GM18499 (cell line): ENCODE measurements at regions not wholly inside any gene's neighbourhood (a gene's known extent, or its start where the extent isn't known, plus 50 kb on each side); places are given as distances from the start of the nearest gene placed in this dataset.
"Not testable (repeated sequence)": the region's sequence is repeated elsewhere in the genome, so short reads cannot be mapped to it uniquely, and the experiment has no call there.

Experiments
- ATAC-seq: cut with Tn5 transposase; IDR thresholded peaks from one replicate; pipeline ENCODE4 v1.9.1; 2021; ENCODE audit warnings: moderate number of reproducible peaks; ENCODE audit not compliant: insufficient read depth, unreplicated experiment

DNA sequence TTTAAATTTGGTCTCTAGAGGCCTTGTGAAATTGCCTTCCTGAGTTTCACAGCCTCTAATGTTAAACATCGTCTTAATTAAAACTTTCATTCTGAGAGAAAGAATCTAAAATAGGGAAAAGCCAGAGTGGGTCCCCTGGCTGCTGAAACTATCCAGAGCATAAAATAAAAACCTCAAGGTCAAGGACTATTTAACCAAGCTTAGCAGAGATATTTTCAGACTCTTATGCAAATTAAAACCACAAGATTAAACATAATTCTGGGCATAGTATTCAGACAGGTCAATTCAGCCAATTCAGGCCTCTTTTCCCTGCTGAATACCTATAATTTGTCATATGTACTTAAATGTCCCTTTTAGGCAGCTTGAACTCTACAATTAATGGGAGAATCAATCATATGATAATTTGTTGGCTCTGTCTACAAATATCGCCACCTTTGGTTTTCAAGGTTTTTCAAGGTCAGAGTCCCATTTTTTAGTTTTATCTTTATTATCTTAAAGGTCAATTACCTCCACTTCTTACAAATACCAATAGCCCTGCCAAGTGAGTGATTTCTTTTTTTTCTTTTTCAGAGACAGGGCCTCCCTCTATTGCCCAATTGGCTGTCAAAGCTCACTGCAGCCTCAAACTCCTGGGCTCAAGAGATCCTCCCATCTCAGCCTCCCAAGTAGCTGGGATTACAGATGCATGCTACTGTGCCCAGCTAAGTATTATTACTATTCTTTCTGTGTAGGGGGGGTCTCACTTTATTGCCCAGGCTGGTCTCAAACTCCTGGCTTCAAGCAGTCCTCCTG is 257.1 kb downstream of the PHLDA1 start:
- ATAC-seq: no peak

DNA sequence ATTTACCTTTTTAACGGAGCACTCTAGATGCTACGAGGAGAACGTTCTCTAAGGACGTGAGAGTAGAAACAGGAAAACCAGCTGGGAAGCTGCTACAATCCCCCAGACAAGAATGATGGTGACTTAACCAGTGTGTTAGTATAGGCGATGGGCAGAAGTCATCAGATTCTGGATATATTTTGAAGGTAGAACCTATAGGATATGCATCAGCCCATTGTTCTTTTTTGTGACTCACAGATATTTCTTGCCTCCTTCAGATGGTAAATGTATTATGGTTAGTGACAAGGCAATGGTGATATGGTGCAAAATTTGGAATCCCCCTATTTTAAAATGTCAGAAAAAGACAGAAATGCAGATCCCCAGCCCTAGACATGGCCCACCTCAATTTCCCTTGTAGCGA is 258.2 kb downstream of the PHLDA1 start:
- no peak for ATAC-seq

DNA sequence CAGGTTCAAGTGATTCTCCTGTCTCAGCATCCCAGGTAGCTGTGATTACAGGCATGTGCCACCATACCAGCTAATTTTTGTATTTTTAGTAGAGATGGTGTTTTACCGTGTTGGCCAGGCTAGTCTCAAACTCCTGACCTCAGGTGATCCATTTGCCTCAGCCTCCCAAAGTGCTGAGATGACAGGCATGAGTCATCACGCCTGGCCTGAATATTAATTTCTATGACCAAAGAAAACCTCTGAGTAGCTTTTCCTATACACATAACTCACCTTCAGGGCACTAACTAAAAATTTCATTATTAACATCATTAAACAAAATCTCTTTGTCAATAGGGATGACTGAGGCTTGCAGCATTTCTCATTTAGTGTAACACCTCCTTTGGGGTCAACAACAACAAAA is 259.6 kb upstream of the KRR1 start:
- ATAC-seq: no peak

DNA sequence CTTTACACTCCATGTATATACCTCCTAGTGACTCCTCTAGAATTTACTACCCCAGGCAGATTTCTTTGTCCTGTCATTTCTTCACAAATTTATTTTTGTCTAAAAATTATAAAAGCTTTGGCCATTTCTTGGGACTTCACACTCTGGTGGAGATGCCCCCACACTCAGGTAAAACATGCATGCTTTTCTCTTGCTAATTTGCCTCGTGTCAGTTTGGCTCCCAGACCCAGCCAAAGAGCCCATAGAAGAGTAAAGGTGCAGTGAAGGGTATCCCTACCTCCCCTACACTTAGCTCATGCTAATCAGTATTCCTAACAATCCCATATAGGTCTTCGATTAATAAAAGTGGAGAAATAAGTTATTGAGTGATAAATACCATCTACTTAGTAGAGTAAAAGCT is 256.5 kb upstream of the KRR1 start:
- ATAC-seq: no peak

DNA sequence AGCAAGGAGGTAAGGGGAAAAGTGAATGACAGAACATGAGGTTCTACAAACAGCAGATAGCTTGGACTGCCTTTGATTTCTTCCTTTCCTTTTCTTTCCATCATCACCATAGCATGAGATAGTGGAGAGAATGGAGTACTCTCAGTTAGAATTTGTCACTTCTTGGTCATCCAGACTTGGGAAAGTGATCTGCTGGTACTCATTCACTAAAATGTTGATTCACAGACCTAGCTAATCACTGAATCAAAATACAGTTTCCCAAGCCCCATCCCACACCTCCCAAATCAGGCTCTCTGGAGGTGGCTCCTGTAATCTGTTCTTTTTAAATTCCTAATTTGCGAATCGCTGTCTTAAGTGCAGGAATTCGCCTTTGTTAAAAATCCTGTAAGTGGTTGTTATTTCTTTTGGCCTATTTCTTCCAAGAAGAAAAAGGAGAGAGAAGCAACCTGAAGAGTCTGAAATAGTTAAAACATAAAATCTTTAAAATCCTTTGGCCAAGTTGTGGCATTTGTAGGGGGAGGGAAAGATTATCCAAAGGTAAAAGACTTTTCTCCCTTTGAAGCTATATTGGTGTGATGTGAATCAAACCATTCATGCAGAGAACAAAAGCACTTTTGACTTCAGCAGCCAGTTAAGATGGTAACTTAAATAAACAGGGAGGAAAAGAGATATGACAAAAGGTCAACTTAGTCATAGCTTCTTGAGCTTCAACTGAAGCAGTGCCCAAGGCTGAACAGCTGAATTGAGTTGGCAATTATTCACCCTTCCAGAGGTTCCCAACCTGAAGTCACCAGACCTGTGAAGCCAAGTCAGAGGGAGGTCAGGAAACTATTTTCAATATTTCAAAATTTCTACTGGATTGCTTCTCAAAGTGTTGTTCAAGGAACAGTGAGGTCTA is 255.1 kb upstream of the KRR1 start:
- no peak for ATAC-seq

DNA sequence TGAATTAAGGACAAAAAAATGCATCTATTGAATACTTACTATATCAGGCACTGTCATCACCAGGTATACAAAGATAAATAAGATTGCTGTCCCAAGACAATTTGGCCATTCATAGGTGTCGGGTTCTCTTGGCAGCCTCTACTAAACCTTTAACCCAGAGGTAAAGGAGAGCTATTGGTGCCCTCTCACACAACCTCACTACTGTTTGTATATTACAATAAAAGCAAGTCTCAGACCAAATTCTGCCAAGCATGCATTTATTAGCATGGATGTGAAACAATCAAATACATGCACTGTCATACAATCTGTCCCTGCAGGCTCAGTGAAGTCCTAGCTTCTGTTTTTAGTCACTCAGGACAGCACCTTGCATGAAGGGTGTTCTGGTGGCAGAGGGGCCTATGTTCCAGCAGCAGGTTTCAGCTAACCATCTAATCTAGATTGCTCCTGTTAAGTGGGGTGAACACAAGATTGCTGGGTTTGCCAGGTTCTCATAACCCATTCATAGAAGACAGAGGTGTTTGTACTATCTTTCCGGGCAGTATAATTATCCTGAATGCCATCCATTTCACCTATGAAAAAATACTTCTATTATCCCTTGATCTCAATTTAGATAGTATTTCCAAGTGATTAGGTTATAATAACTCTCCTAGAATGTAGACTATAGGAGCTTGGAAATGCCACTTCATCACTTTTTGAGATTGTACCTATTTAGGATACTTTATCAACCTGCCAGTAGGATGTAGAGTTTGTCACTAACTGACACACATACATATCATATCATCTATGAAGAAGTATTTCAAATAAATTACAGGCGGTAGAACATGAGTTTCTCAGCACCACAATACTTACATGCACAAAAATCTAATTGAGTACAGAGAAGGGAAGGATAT is 254.0 kb upstream of the KRR1 start:
- no peak for ATAC-seq

DNA sequence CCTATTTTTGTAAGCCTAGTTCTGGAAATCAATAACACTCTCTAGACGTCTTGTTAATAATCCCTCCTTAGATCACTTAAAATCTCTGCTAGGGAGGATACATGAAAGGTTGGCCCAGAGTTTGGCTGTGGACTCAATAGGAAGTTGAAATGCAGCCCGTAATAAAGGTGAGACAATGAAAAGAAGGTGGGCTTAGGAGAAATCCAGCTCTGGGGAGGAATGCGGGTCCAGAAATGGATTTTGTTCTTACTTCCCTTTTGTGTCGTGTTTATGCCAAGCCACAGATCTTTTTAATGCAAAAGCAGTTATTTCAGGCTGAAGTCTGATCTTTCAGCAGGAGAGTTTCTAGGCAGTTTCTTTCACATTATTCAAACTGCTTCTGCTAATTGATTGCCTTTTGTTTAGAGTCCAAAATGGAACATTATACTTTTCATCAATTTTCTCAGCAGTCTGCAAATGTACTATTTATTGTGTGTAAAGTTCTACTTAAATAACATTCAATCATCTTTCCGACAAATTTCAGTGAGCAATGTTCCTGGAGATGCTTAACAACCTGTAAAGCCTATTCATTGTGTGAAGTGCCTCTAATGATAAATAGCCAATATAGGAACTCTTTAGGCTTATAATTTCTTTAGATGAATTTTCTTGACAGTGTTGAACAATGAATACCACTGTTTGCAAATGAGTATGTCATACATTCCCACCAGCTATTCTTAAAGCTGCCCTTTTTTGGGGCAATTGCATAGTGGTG is 252.9 kb upstream of the KRR1 start:
- no peak for ATAC-seq

DNA sequence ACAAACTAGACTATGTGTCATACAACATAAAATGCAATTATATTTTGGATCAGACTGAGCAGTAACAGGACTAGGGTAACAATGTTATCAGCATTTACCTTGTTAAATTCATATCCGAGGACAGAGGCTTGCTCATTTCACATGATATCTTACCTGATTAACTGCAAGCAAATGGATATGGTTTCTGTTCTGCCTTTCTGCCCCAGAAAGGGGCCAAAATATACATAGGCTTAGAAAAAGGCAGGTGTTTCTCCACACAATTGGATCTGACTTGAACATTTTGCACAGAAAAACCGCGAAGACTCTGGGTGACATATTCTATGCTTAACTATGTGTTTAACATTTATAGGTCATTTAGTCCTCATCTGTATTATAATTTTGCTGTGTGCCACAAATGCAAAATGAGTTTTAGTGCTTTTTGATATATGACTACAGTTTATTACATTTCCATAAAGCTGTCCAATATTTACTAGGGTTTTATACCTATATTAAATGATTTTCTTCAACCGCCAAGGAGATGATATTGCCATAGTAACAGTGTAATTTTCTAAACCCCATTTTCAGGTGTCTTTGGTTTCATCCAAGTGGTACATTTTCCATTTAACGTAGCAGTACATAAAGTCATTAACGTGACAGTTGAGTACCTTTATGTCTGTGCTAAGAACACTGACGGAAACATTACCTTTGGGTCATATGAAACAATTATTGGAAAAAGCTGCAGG is 249.3 kb upstream of the KRR1 start:
- ATAC-seq: no peak

DNA sequence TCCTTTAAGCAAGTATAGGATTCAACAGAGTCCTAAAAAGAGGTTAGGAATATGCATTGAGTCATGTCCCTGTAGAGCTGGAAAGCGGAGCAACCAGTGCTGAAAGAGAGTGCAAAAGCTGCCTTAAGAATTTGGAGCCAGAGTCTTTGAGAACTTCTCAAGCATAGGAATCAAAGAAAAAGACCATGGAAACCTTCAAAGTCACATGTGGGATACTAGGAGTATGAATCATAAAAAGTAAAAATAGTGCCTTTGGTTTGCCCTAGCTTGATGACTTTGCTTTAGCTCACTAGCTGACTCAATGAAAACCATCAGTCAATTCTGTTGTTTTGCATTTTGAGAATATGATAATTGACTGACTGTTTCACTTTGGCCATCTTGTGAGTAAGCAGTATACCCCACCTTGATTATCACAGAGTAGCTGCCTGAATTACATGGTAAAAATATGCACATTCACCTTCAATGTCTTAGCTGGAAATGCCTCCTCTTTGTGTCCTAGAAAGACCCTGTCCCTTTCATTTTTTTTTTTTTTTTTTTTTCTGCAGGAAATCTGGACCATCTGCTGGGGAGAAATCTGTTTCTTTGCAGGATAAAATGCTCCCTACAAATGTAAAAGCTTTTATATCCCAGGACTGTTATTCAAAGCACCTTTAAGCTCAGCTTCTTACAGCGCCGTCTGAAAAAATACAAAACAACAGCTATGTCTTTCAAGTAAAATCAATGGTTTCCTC is 248.6 kb upstream of the KRR1 start:
- peak; percentile 48 for ATAC-seq

DNA sequence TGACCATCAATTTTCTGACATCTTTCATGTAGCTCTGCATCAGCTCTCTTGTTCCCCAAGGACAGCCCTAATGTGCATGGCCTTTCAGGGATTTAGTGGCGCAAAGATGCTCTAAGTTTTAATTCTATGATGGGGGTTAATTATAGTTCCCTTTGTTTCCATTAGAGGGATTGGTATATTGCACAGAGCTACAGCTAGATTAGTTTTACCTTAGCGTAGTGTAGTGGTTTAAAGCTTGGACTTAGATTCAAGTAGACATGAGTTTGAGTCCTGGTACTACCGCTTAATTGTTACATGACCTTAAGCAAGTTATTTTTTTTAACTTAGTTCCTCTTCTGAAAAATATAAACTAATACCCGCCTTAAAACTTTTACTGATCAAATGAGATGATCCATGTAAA is 247.8 kb upstream of the KRR1 start:
- ATAC-seq: no peak

DNA sequence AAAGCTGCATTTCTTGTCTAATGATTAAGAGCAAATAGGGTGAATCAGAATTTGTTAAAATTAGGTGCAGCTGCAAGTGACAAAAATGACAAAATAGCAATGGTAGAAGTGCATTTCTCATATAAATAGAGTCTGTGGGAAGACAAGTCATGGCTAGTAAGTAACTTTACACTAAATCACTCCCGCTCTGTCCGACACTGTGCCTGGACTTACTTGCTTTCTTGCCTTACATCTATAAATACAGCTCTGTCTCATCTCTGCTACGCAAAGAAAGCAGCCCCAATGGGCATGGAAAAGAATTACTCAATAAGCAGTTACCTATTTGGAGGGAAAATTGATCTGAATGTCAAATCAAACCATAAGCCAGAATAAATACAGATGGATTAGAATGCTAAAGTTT is 245.4 kb upstream of the KRR1 start:
- no peak for ATAC-seq

DNA sequence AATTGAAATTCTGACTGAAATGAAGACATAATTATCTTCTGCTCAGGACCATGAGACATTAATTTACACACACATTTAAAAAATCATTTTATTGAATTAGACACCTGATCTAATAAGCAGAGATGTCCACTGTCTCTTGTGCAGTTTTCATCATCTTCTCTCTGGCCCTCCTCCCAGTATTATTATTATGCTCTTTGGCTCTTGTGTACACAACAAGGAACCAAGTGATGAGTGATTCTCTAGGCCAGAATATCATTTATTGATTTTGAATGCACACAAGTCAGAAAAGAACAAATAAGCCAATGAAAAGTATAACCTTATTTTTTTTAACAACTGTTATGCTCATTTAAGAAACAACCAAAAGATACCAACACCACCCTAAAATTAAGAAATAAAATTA is 244.7 kb upstream of the KRR1 start:
- no peak for ATAC-seq

DNA sequence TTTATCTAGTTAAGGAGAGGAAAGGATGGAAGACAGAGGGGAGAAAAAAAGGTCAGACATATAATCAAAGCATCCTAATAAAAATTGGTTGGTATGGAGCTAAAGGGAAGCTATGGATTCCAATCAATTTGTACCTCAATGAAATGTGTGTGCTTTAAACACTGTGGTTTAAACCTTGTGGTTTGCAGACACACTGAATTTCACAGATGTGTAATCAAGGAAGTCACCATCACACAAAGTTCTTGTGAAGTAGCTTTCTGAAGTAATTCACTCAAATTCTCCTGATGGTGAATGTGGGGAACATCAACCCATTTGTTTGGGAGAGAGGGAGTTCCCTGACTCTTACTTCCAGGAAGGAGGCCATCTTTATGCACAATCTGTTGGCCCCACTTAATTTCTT is 243.3 kb upstream of the KRR1 start:
- no peak for ATAC-seq

DNA sequence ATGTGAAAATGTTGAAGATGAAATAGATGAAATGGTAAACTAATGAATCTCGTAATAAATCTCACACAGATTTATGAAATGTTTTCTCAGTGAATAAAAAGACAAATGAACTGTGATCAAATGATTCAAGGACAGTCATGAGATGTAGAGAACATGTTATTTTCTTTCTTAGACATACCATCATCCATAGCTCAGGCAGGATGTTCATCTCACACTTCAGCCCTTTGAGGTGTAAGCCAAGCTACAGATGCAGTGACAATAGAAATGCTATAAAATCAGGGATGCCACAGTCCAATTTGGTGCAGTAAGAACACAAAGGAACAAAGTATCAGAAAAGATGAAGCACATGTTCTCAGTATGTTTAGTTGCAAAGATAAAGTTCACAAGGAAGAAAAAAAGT is 242.7 kb upstream of the KRR1 start:
- no peak for ATAC-seq

DNA sequence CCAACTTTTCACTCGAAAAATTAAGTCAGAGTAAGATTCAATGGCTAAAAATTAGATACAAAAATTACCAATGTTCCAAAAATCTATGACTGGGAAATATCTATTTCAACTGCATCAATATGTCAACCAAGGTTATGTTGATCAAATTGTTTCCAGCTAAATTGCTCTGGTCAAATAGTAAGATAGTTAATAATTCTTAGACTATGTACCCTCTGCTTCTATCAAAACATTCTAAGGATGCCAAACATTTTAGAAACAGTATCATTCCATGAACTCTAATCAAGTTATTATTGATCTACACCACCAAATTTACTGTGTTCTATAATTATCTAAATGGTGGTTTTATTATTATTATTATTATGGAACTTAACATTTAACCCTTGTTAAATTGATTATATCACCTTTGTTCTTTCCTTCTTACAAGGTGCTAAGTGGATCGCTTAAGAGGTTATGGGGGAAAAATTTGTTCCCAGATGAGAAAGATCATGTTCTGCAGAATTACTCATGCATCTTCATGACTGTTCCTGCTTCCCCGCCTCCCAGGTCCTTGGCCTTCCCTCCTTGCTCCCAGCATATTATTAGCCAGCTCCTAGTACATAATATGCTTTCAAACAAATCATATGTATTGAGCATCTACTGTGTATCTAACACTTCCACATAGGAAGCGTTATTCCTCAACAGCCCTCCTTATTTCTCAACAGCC is 240.5 kb upstream of the KRR1 start:
- no peak for ATAC-seq

DNA sequence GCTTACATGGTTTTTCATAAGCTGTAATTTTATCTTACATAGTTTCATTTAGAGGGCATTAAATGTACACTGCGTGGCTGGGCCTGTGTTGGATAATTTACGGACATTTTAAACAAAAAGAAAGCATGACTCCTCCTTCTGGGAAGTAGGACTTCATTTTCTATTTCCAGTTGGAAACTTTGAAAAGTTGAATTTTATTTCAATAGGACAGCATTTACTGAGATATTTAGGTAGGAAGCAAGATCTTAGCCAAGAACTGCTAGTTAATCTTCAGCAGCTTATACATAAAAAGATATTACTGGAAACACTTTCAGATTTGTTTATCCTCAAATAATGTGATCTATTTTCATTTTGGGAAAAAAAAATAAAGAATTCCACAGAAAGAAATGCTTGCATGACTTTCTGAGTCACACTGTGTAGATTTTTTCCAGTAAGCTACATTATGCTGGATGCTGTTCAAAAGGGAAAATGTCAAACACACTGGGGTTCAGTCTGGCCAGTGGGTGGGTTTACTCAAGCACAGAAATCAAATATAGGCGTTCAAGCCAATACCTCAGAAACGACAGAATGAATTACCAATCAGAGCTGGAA is 239.4 kb upstream of the KRR1 start:
- no peak for ATAC-seq

DNA sequence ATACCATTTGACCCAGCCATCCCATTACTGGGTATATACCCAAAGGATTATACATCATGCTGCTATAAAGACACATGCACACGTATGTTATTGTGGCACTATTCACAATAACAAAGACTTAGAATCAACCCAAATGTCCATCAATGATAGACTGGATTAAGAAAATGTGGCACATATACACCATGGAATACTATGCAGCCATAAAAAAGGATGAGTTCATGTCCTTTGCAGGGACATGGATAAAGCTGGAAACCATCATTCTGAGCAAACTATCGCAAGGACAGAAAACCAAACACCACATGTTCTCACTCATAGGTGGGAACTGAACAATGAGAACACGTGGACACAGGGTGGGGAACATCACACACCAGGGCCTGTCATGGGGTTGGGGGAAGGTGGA is 237.6 kb upstream of the KRR1 start:
- ATAC-seq: not testable (repeated sequence)

DNA sequence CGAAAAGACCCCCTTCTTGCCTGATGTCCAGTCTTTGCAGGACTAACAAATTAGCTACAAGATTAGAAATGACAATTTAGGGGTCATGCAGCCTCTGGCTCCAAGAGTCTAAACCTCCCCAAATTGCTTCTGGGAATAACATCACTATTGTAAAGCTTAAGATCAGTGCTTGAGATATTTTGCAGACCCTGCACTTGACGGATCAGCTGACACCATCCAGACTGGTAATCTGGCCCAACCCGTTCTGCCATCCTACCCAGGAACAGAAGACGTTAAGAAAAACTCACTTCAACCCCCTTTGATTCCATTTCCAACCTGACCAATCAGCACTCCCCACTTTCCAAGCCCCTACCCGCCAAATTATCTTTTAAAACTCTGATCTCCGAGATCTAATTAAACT is 236.7 kb upstream of the KRR1 start:
- ATAC-seq: no peak
